T-helper 1 cell treated with Interleukin-12 subunit alpha and Interleukin-12 subunit beta and Interleukin-4 antibody, amounts not matched to agents 30 ng/mL and 1 ng/mL, for 36 hours (primary cell): ENCODE measurements at regions not wholly inside any gene's neighbourhood (a gene's known extent, or its start where the extent isn't known, plus 50 kb on each side); places are given as distances from the start of the nearest gene placed in this dataset.
"Not testable (repeated sequence)": the region's sequence is repeated elsewhere in the genome, so short reads cannot be mapped to it uniquely, and the experiment has no call there.

Source experiments
- intact Hi-C: fragments of 100-400 bp; cut with micrococcal nuclease; formaldehyde crosslinking; loops from one replicate; pipeline ENCODE4 v1.15.1; 2024

DNA sequence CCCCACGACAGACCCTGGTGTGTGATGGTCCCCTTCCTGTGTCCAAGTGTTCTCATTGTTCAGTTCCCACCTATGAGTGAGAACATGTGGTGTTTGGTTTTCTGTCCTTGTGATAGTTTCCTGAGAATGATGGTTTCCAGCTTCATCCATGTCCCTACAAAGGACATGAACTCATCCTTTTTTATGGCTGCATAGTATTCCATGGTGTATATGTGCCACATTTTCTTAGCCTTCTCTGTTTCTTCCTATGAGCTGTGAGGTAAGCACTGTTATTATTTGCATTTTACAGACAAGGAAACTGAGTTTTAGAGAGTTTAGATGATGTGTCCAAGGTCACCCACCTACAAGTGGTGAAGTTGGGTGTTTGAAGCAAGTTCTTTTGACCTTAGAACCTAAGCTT is 51.1 kb upstream of the BNC1 start:
- intact Hi-C loops: not testable (repeated sequence)

DNA sequence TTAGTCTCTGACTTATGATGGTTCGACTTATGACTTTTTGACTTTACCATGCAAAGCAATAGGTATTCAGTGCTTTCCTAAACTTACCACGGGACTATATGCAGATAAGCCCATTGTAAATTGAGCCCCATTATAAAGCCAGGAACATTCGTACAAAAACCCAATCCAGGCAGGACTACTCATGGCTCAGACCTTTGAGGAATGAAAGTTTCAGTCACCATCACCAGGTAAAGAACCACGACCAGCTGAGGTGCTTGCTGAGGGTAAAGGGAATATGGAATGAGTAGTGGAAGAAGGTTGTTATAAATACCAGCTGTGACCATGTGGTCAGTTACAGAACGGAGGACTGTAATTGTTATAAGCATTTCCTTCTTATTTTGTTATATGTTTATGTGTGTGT is 54.9 kb upstream of the BNC1 start:
- intact Hi-C loops: no loop called here

DNA sequence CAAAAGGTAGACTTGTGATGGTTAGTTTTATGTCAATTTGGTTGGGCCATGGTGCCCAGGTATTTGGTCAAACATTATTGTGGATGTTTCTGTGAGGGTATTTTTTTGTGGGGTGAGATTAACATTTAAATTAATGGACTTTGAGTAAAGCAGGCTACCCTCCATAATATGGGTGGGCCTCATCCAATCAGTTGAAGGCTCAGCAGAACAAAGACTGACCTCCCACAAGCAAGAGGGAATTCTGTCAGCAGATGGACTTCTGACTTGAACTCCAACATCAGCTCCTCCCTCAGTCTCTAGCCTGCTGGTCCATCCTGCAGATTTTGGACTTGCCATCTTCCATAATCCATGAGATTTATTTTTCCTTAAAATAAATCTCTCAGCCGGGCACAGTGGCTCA is 55.6 kb upstream of the BNC1 start:
- intact Hi-C loops: no loop called here

DNA sequence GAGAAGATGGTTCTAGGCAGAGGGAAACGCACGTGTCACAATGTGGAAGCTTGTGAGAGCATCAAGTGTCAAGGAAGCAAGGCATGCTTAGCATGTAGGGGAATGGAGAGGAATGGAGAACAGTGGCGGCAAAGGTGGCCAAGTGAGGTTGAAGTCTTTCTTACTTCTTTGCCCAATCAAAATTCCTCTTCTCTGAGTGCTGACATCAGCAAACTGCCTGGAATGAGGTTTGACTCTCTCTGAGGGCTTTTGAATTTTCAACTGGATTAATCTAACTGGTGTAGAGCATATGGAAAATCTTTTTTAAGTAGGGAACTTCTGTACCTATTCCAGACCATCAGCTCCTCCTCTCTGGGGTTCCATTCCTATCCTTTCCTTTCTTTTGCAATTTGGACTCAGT is 61.9 kb upstream of the BNC1 start:
- intact Hi-C loops: no loop called here

DNA sequence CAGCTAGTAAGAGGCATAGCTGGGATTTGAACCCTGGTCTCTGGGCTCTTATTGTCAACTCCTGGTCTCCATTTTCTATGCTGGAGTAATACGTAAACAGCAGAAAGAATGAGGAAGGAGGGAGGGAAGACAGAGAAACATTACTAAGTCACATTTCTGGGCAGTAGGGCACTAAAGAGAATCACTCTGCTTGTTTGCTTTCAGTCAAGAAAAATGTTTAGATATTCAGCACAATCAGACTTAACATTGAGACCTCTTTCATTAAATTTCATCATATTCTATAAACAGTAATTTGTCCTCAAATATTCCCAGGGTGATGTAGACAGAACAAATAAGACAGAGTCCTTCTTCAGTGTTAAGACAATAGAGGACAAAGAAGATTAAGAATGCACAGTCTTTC is 67.7 kb upstream of the BNC1 start:
- intact Hi-C loops: no loop called here

DNA sequence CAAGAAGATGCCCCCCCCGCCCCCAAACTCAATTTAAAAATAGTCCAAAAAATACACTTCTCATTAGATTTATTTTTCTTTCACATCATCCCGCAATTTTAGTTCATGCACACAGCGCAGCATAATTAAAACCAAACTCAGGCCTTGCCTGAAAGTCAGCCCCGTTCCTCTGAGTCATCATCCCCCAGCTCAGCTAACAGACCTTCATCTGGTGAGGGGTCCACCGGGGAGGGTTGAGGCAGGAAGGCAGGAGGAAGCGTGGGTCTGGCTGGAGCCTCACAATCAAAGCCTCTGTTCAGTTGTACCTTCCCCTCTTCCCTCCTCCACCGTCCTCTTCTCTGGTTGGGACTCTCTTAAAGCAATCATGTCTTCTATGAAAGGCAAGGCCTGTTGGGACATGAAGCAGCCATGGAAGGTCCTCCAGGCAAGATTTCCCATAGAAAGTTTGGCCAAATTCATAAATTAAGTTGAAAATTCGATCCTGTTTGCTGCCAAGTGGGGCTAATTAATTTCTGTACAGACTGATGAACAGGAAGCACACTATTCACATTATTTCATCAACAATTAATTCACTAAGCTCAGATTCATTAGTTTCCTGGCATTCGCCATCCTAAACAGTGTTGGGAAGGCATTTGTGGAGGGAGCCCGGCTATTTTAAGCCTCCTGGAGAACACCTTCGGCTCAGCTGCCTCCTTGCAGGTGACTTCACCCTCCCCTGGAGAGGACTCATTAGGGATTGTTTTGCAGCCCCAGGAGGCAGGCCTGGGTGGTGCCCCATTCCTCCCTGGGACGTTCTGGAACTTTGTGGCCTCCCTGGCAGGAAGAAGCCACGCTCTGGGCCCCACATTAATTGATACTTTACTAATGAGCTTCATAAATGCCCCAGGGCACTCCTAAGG is 72.3 kb upstream of the BNC1 start:
- intact Hi-C loops: no loop called here

DNA sequence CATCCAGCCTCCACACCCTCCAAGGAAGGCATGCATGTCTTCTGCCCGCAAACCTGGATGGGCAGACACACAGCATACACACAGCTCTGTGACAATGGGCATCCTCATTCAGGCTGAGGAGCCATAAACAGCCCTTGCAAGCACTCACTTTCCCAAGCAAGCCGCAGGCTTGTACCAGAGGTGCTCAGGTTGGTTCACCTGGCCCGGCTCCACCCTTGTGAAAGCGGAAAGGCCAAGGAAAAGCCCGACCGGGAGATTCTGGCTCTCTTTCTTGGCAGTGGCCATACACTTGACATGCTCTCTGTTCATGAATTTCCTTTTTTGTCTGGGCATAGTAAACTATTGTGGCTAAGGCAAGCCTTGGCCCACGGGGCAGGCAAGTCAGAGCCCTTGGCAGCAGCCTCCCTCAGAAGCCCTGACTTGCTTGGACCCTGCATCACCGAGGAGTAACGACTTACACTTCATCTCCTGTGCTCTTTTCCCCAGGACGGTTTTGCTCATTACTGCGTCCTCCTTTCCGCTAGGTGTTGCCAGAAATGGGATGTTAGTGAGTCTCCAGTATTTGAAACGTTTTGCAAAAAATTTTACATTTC is 74.6 kb upstream of the BNC1 start:
- intact Hi-C loops: no loop called here

DNA sequence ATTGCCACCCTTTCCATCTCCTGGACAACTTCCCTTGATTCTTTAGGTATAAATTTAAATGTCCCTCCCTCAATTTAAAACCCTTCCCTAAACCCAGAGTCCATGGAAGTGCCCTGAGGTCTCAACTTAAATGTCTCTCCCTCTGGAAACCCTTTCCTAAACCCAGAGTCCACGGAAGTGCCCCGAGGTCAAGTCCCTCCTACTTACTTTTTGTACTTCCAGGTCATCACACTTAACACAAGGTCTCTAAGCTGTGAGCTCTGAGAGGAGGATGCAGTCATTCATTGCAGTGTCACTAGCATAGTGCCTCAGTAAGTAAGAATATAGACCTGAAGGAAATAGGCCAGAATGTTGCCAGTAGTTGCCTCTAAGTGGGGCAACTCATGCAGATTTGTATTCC is 78.2 kb upstream of the BNC1 start:
- intact Hi-C loops: no loop called here

DNA sequence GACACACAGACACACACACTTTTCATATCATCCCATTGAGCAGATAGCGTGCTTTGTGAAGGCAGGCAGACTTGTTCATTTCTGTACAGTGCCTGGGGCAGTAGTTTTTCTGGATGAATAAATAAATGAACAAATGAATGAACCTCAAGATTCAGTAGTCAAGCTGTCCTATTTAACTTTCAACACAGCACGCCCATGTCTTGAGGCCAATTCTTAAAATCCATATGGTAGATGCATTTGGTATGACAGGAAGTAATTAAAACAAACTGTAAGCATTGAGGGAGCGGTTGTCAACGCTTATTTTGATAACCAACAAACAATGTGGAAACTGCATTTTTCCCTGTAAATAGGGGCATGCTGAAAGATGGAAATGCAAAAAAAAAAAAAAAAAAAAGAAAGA is 80.0 kb upstream of the BNC1 start:
- intact Hi-C loops: no loop called here

DNA sequence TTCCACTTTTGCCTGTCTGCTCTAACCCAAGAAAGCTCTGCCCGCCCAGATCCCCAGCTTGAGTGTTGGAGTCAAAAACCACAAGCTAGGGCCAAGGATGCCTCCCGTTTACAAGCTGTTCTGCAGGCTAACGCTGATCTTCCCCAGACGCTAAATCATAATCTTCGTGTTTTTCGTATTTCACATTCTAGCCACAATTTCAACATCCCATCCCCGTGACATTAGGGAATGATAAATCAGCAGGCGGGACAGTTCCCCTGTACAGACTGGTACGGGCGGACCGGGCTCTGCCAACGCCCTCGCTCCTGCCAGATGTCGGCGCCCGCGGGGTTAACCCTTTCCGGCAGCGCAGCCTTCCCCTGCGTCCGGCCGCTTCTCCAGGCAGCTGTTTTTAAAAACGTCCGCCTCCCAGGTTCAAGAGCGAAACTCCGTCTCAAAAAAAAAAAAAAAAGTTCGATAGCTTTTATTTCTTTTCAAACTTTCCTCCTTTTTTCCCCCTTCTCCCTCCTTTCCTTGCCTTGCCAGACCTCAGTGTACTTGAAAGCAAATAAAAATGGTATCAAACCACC is 81.0 kb upstream of the BNC1 start:
- intact Hi-C loops: no loop called here

DNA sequence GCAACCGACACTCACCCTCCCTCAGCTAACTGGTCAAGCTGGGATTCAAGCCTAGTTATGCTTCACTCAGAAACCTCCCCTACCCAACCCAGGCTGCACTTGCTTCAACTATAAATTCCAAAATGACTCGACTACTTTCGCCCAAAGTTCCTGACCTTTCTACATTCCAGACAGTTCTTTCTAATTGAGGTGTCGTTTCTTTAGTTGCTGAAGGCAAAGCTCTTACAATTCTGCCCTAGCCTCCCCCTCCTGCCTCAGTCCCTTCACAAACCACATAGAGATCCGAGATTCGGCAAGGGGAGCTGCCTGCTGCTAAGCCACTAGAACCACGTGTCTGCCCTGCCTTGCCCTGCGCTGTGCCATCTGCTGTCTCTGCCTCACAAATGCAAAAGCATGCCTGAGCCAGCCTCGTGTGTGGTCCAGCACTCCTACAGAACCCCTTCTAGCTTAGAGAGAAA is 74.7 kb upstream of the SH3GL3 start:
- intact Hi-C loops: no loop called here

DNA sequence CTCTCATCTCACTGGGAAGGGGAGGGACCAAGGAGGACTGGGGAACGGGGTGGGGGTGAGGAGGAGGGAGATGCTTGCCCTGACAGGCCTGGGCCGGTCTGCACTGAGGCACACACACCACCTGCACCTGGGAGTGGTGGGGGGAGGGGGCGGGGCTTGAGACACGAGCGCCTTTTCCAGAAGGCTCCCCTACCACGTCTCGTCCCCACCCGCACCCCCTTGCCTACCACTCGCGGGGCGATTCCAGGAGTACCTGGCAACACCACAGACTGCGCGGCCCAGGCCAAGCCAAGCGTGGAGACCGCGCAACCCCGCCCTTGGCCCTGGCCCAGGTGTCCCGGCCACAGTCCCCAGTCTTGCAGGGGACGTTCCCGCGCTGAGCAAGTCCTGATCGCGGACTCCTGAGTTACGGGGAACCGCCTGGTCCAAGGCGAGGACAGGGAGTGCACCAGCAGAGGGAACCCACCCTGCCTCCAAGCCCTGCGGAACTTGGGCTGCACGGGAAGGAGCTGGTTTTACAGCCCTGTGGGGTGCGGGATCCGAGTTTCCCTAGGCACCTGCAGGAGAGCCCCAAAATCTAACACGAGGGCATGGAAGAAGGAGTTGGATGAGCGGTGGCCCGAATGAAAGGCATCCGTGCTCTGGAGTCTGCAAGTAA is 68.1 kb upstream of the SH3GL3 start:
- intact Hi-C loops: no loop called here

DNA sequence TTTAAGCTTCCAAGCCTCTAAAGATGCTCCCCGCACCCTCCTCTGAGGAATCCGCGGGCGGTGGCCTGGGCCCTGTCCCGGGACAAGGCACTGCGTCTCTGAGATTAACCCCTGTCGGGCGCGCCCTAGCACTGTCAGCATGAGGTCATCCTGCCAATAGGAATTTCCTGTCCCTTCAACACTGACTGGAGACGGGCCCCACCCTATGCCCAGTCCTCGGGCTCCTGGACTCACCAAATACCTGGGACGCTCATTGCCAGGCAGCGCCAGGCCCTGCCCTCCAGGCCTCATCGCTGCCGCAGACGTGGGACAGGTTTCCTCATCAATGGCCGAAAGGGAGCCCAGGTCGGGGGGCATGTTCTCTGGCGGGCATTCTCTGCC is 67.6 kb upstream of the SH3GL3 start:
- intact Hi-C loops: no loop called here

DNA sequence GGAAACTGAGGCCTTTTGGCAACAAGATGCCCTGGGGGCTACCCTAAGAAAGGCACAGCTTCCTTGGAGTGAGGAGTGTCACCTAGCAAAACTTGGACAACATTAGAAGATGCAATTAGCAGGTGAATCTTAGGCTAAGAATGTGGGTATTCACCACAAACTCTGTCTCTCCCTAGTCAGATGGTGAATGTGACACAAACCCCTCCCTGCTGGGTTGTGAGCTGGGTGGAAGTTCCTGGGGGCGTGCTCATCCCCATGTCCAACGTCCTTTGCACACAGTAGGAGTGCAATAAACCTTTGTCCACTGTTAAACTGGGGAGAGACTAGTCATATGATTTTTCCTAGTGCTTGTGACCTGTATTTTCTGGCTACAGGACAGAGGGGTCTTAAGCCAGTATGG is 67.1 kb upstream of the SH3GL3 start:
- intact Hi-C loops: loop anchor here (1.0 kb wide), 1 partner anchor 132 kb away; no protein-coding TSS in a partner anchor

DNA sequence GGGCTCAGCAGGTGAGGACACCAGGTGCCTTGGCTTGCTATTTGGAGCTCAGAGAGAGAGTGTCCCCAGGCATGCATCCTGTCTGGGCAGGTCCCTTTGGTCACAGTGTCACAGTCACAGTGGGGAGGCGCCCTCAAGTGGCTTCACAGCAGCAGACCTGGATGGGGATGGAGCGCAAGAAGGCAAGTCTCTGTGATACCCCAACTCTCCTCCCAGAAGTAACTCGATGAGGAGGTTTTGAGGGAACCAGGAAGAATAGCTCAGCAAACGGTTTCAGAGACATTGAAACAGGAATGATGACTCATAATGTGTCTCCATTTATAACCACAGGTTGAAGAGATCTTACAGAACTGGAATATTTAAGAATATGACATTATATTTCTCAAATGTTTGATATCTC is 66.5 kb upstream of the SH3GL3 start:
- intact Hi-C loops: loop anchor here (1.0 kb wide), 1 partner anchor 132 kb away; no protein-coding TSS in a partner anchor

DNA sequence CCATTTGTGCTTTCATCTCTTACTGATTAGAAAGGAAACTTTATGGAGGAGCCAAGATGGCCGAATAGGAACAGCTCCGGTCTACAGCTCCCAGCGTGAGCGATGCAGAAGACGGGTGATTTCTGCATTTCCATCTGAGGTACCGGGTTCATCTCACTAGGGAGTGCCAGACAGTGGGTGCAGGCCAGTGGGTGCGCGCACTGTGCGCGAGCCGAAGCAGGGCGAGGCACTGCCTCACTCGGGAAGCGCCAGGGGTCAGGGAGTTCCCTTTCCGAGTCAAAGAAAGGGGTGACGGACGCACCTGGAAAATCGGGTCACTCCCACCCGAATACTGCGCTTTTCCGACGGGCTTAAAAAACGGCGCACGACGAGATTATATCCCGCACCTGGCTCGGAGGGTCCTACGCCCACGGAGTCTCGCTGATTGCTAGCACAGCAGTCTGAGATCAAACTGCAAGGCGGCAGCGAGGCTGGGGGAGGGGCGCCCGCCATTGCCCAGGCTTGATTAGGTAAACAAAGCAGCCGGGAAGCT is 63.5 kb upstream of the SH3GL3 start:
- intact Hi-C loops: not testable (repeated sequence)

DNA sequence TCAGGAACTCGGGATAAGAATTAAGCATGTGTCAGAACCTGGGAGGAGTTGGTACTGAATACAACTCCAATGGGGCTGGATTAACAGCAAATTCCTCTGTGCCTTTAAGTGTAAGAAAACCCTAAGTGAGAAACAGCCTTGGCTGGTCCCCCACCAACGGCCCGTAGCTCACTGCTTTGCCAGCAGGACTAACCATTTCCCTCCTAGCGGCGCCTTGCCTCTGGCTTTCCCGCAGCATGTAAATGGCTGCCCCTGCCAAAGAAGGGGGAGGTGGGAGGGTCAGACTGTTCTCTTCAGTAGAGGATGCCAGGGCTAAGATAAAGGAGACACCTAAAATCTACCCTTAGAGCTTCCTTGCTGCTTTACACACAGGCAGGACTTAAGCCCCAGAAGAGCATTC is 51.0 kb upstream of the SH3GL3 start:
- intact Hi-C loops: no loop called here
